IMR-90 (cell line): ENCODE measurements at regions not wholly inside any gene's neighbourhood (a gene's known extent, or its start where the extent isn't known, plus 50 kb on each side); places are given as distances from the start of the nearest gene placed in this dataset.

ENCODE experiments used
- ATAC-seq: fragments of 200-7000 bp; cut with Tn5 transposase; 2 replicates; pipeline ENCODE4 v1.9.1; 2020; ENCODE audit warnings: low read depth, mild to moderate bottlenecking, moderate library complexity
- BruUV-seq: library from RNA; stranded (reverse); fragments of 400-500 nt; replicated peaks from 2 replicates; lab custom pipeline; 2021; lab: Mats Ljungman, UMichigan
- CTCF ChIA-PET: fragments of 300-600 bp; formaldehyde crosslinking; extraction: SDS; loops from one replicate; lab custom pipeline; 2021; ENCODE audit warnings: antibody characterized with exemption; lab: Yijun Ruan, JAX
- POLR2A ChIA-PET: fragments of 300-600 bp; sonication (Branson Sonifier 250); formaldehyde crosslinking; loops from one replicate; lab custom pipeline; 2022; ENCODE audit warnings: antibody characterized with exemption; ENCODE audit not compliant: unreplicated experiment; lab: Charles Lee
- DNase-seq: peaks from one replicate; pipeline ENCODE4 v3.0.0; 2013
- H2AFZ ChIP-seq: replicated peaks from 2 replicates; pipeline ENCODE3; 2013; ENCODE audit warnings: low read length, mild to moderate bottlenecking; ENCODE audit not compliant: poor library complexity
- H2AK5ac ChIP-seq: 2 replicates; pipeline ENCODE4 v1.6.1; 2013; ENCODE audit warnings: low read depth, low read length, inconsistent platforms
- H2AK9ac ChIP-seq: replicated peaks from 2 replicates; pipeline ENCODE3; 2013; ENCODE audit warnings: mild to moderate bottlenecking, low read depth, low read length, moderate library complexity; ENCODE audit not compliant: poor library complexity
- H2BK120ac ChIP-seq: 2 replicates; pipeline ENCODE4 v1.6.1; 2013; ENCODE audit warnings: low read depth, low read length, inconsistent platforms
- H2BK15ac ChIP-seq: 3 replicates; pipeline ENCODE4 v1.6.1; 2013; ENCODE audit warnings: low read depth, low read length, inconsistent platforms
- H2BK20ac ChIP-seq: 2 replicates; pipeline ENCODE4 v1.6.1; 2013; ENCODE audit warnings: low read depth, mild to moderate bottlenecking, inconsistent platforms, low read length, moderate library complexity
- H2BK5ac ChIP-seq: 2 replicates; pipeline ENCODE4 v1.6.1; 2013; ENCODE audit warnings: mild to moderate bottlenecking, low read depth, low read length, inconsistent platforms; ENCODE audit not compliant: poor library complexity, severe bottlenecking
- H3K14ac ChIP-seq: replicated peaks from 2 replicates; pipeline ENCODE4 v1.6.1; 2013; ENCODE audit warnings: low read depth, low read length, inconsistent platforms
- H3K18ac ChIP-seq: 2 replicates; pipeline ENCODE4 v1.6.1; 2013; ENCODE audit warnings: low read depth, low read length, control low read depth
- H3K23ac ChIP-seq: 2 replicates; pipeline ENCODE4 v1.6.1; 2013; ENCODE audit warnings: low read depth, low read length, inconsistent platforms
- H3K27ac ChIP-seq: 2 replicates; pipeline ENCODE4 v1.5.1; 2013; ENCODE audit warnings: mild to moderate bottlenecking, control low read depth, low read length; ENCODE audit not compliant: insufficient read depth
- H3K27me3 ChIP-seq: 2 replicates; pipeline ENCODE4 v1.6.1; 2013; ENCODE audit warnings: low read length; ENCODE audit not compliant: control insufficient read depth, insufficient read depth
- H3K36me3 ChIP-seq: 2 replicates; pipeline ENCODE4 v1.6.1; 2013; ENCODE audit warnings: low read length, mixed read lengths; ENCODE audit not compliant: control insufficient read depth, insufficient read depth
- H3K4ac ChIP-seq: 2 replicates; pipeline ENCODE4 v1.6.1; 2013; ENCODE audit warnings: low read depth, low read length, inconsistent platforms
- H3K4me1 ChIP-seq: 2 replicates; pipeline ENCODE4 v1.6.1; 2013; ENCODE audit warnings: low read length, mixed read lengths; ENCODE audit not compliant: control insufficient read depth, insufficient read depth
- H3K4me2 ChIP-seq: 2 replicates; pipeline ENCODE4 v1.6.1; 2013; ENCODE audit warnings: low read depth, mild to moderate bottlenecking, control low read depth, low read length, moderate library complexity
- H3K4me3 ChIP-seq: 2 replicates; pipeline ENCODE4 v1.5.1; 2013; ENCODE audit warnings: low read depth, mild to moderate bottlenecking, control low read depth, low read length, moderate library complexity; ENCODE audit not compliant: insufficient read depth
- H3K56ac ChIP-seq: 2 replicates; pipeline ENCODE4 v1.6.1; 2013; ENCODE audit warnings: low read length, inconsistent platforms; ENCODE audit not compliant: insufficient read depth; ENCODE audit errors: extremely low read depth
- H3K79me1 ChIP-seq, 2 experiments: 2 replicates each; pipeline ENCODE4 v1.6.1; 2013; ENCODE audit warnings: low read length in 2 of 2, inconsistent platforms in 1 of 2, low read depth in 1 of 2
- H3K9ac ChIP-seq: 2 replicates; pipeline ENCODE4 v1.6.1; 2013; ENCODE audit warnings: low read depth, low read length, control low read depth
- H3K9me1 ChIP-seq: 2 replicates; pipeline ENCODE4 v1.6.1; 2013; ENCODE audit warnings: low read length, inconsistent platforms; ENCODE audit not compliant: insufficient read depth
- H3K9me3 ChIP-seq: 2 replicates; pipeline ENCODE4 v1.6.1; 2013; ENCODE audit warnings: low read length; ENCODE audit not compliant: control insufficient read depth, insufficient read depth
- H4K20me1 ChIP-seq: 2 replicates; pipeline ENCODE4 v1.6.1; 2013; ENCODE audit warnings: low read length, inconsistent platforms; ENCODE audit not compliant: insufficient read depth
- H4K5ac ChIP-seq: 2 replicates; pipeline ENCODE4 v1.6.1; 2013; ENCODE audit warnings: mild to moderate bottlenecking, low read depth, low read length, control low read depth
- H4K8ac ChIP-seq, 2 experiments: 2 replicates each; pipeline ENCODE4 v1.6.1; 2013; ENCODE audit warnings: low read depth in 2 of 2, low read length in 2 of 2, control low read depth in 1 of 2, inconsistent platforms in 1 of 2
- H4K91ac ChIP-seq: 2 replicates; pipeline ENCODE4 v1.6.1; 2013; ENCODE audit warnings: low read depth, low read length, inconsistent platforms; ENCODE audit not compliant: insufficient read depth
- CEBPB ChIP-seq: IDR thresholded peaks from 2 replicates; pipeline ENCODE4 v1.6.1; 2012; ENCODE audit warnings: low read depth, low read length, improper control_type of control experiment
- FOS ChIP-seq: fragments of 150-350 bp; IDR thresholded peaks from 2 replicates; pipeline ENCODE4 v1.6.1; 2016; ENCODE audit warnings: low read depth, low read length
- MAFK ChIP-seq: IDR thresholded peaks from 2 replicates; pipeline ENCODE4 v1.6.1; 2012; ENCODE audit warnings: low read depth, low read length, improper control_type of control experiment
- MAZ ChIP-seq: IDR thresholded peaks from 2 replicates; pipeline ENCODE4 v1.6.1; 2012; ENCODE audit warnings: low read depth, mild to moderate bottlenecking, low read length, improper control_type of control experiment, moderate library complexity, borderline replicate concordance
- MXI1 ChIP-seq: IDR thresholded peaks from 2 replicates; pipeline ENCODE4 v1.6.1; 2012; ENCODE audit warnings: low read depth, mild to moderate bottlenecking, low read length, moderate library complexity, borderline replicate concordance
- NFE2L2 ChIP-seq: fragments of 150-350 bp; IDR thresholded peaks from 2 replicates; pipeline ENCODE4 v1.6.1; 2016; ENCODE audit warnings: low read depth, mild to moderate bottlenecking, low read length
- SMC3 ChIP-seq: fragments of 150-350 bp; IDR thresholded peaks from 2 replicates; pipeline ENCODE4 v1.6.1; 2016; ENCODE audit warnings: low read depth, mild to moderate bottlenecking, antibody characterized with exemption, low read length, moderate library complexity
- WGBS, 2 experiments: methylation state at CpG; one replicate each; pipeline versions ENCODE4 v1.1.5 to v1.1.7; 2013; ENCODE audit warnings: missing lambda C conversion rate in 2 of 2; ENCODE audit not compliant: insufficient read length in 1 of 2; ENCODE audit errors: extremely low coverage in 2 of 2; 5-methylcytosine and 5-hydroxymethylcytosine counted together
- dilution Hi-C: fragments of 300-500 bp; cut with HindIII; formaldehyde crosslinking; loops from one replicate; pipeline ENCODE4 v1.14.3; 2018; ENCODE audit warnings: low sequenced_read_pairs; ENCODE audit not compliant: unreplicated experiment
- in situ Hi-C: fragments of 300-500 bp; cut with MboI; formaldehyde crosslinking; loops from 3 replicates; pipeline ENCODE4 v1.14.3; 2019; ENCODE audit warnings: low sequenced_read_pairs, inconsistent platforms, mixed read lengths
- intact Hi-C: fragments of 100-400 bp; cut with micrococcal nuclease; formaldehyde crosslinking; loops from 2 replicates; pipeline ENCODE4 v1.10.0; 2022

DNA sequence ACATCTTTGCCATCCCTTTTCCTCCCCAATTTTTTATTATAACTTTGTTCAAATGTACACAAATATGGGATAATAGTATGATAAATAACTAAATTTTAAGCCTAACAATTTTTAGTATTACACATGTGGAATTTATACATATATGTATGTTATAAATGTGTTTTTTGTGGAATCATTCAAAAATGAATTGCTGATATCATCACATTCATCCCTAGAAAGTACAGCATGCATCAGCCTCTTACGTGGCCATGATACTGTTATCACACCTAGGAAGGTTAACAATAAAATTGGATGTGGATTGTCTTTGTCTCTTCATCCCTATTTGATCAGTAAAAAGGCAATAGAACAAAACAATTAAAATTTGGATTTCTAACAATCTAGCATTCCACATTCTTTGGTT, 73.7 kb upstream of the DAP start:
- dilution Hi-C loops, result no loop called here
- Histone ChIP-seq H3K9me1 (peaks cover 10% of the 10 kb centered on the region), H3K79me1 (peaks cover 0 to 5% of the 10 kb centered on the region in 2 experiments; a peak in 1 of 4 replicates), H4K20me1 (no peaks in the 10 kb centered on the region), H3K4me2 (no peak overlapping the region), H3K27ac (no peak overlapping the region), H2BK20ac (no peak overlapping the region), H2BK120ac (no peak overlapping the region; the same call in 1 of the 2 replicates), H3K9ac (no peak overlapping the region), H3K36me3 (no peaks in the 10 kb centered on the region), H3K27me3 (no peaks in the 10 kb centered on the region), H3K18ac (no peak overlapping the region), H3K4me3 (no peak overlapping the region), H3K4ac (no peak overlapping the region), H4K91ac (no peak overlapping the region), H3K23ac (no peak overlapping the region), H4K8ac (no peak overlapping the region), H2AFZ (no peak overlapping the region), H2BK5ac (no peak overlapping the region), H3K14ac (no peak overlapping the region), H3K56ac (no peak overlapping the region), H2BK15ac (no peak overlapping the region), H3K4me1 (peaks cover 18% of the 10 kb centered on the region), H3K9me3 (no peaks in the 10 kb centered on the region), H2AK5ac (peak overlapping the region; percentile 47; the same call in 1 of the 2 replicates), H4K5ac (no peak overlapping the region), H2AK9ac (no peak overlapping the region)
- no peak for TF ChIP-seq NFE2L2
- TF ChIP-seq FOS, result no peak
- no peak for TF ChIP-seq SMC3
- no peak for TF ChIP-seq MXI1
- TF ChIP-seq MAFK, result 0 out of 2 replicates have a peak, but pooled peaks have one; percentile 31
- no peak for TF ChIP-seq CEBPB
- TF ChIP-seq MAZ, result no peak
- ATAC-seq, result no peak
- CTCF ChIA-PET, result no interaction called here
- no TSS peak for BruUV-seq
- no CpG with 5 or more reads among the region's 1 CpG for WGBS, 2 experiments
- POLR2A ChIA-PET, result no interaction called here
- intact Hi-C loops, result no loop called here
- in situ Hi-C loops, result loop anchor here (10.0 kb wide), 1 partner anchor 130 kb away; no protein-coding TSS in a partner anchor
- DNase-seq, result no peak
